GM18517 (cell line): ENCODE measurements at regions not wholly inside any gene's neighbourhood (a gene's known extent, or its start where the extent isn't known, plus 50 kb on each side); places are given as distances from the start of the nearest gene placed in this dataset.
"Not testable (repeated sequence)": the region's sequence is repeated elsewhere in the genome, so short reads cannot be mapped to it uniquely, and the experiment has no call there.

Experiments used
- ATAC-seq: cut with Tn5 transposase; IDR thresholded peaks from one replicate; pipeline ENCODE4 v1.9.1; 2021; ENCODE audit warnings: mild to moderate bottlenecking, moderate library complexity; ENCODE audit not compliant: unreplicated experiment

DNA sequence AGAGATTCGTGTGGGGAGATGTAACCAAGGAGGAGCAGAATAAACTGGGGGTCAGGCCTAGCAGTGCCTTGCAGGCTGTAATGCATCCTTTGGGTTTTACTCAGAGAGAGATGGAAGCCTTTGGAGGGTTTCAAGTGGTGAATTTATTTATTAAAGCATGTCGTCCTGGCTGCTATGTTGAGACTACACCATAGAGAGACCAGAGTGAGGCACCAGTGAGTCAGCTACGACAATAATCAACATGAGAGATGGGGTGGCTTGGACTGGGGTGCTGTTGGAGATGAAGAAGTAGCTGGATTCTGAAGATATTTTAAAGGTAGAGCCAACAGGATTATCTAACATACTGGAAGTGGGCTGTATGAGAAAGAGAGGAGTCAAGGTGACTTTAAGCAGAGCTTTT, 335.3 kb upstream of the ARHGEF26 start:
- no peak for ATAC-seq

DNA sequence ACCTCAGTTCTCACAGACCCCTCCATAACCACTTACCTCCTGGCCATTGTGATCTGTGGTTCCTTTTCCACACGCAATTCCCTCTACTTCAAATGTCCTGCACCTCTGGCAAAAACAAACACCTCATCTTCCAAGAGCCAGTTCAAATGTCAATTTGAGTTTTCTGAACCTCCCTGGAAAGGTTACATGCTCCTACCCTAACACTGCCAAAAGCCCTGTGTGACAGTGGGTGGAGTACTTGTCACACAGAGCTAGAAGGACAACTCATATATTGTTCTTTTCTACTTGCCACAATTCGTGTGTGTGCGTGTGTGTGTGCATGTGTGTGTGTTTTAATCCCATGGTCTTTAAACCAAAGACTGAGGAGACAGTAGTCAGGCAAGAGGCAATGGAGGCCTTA, 331.8 kb upstream of the ARHGEF26 start:
- ATAC-seq, result no peak

DNA sequence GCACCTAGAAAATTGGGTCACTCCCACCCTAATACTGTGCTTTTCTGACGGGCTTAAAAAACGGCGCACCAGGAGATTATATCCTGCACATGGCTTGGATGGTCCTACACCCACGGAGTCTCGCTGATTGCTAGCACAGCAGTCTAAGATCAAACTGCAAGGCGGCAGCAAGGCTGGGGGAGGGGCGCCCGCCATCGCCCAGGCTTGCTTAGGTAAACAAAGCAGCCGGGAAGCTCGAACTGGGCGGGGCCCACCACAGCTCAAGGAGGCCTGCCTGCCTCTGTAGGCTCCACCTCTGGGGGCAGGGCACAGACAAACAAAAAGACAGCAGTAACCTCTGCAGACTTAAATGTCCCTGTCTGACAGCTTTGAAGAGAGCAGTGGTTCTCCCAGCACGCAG, 324.1 kb upstream of the ARHGEF26 start:
- not testable (repeated sequence) for ATAC-seq

DNA sequence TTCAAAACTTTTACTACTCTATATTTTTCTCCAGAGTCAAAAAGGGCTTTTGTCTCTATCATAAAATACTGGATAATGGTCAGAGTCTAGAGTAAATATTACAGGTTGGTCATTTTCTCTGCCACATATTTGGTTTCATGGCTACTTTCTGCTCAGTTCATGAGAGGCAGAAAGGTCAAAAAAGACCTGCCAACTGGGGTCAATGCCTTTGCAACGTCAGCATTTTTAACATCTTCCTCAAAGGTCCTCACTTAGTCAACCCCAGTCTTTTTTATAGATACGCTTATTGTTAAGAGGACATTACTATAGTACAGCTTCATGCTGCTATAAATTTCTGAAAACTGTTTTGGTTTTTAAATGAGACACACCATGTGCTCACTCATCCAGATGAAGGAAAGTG, 312.1 kb upstream of the ARHGEF26 start:
- ATAC-seq, result no peak

DNA sequence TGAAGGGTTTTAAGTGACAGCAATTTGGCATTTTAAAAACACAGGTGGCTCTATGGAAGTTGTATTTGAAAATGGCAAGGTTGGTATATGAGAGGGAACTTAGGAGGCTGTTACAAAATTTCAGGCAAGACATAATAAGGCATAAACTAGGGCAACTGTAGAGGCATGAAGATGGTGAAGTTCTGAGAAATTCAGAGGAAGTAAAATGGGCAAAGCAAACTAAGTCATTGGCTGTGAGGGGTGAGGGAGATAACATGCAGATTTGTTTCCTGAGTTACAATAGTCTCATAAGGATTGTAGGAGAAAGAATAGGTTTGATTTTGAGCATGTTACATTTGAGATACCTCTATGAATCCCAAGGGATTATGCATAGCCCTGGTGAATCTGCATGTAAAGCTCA, 302.9 kb upstream of the ARHGEF26 start:
- no peak for ATAC-seq

DNA sequence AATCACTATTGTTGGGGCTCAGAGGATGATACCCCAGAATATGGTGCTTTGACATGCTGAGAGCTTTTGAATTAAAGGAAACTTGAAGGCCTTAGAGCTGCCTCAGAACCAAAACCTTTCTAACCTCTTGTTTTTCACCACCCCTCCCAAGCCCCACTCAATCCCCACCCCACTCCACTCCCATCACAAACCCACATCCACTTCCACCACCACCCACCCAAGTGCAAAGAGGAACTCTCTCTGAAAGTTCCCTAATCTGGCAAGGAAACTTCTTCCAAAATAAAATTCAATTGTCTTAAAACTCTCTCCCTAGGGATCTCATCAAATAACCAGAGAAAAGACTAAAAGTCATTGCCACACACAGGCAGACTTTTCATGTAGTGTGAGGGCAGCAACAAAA, 301.2 kb upstream of the ARHGEF26 start:
- ATAC-seq, result no peak

DNA sequence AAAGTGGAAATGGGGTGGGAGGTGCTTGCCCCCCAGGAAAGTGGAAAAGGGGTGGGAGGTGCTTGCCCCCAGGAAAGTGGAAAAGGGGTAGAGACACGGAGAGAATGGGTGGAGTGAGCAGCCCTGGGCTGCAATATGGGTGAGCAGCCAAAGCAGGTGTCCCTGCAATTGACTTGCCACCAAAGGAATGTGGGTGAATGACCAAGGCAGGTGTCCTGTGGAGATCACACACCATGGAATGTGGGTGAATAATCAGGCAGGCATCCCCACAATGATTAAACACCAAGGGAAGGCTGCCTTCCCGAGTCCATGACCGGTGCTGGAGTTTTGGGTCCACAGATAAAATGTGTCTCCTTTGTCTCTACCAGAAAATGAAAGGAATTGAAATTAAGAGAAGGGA, 292.8 kb upstream of the ARHGEF26 start:
- not testable (repeated sequence) for ATAC-seq

DNA sequence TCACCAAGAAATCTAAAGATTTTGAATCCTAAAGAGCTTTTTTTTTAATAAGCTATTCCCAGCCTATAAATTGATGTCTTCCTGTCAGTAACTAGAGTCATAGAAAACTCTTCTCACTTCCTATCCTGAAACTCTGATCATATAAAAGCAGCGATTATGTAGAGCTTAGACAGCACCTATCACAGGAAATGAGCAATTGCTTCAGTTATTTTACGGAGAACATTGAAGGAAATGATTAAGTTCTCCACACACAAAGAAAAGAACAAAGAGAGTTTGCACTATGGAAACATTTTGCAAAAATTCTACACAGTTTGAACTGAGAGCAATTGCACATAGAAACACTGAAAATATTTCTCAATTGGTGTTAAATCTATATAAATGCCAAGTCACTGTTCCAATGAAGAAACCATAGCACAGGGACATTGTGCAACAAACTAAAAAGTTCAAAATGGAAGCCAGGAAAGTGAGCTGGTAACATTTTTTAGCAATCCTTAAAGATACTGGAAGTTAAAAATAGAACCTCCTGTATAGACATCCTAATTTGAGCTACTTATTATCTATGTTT, 291.5 kb upstream of the ARHGEF26 start:
- no peak for ATAC-seq

DNA sequence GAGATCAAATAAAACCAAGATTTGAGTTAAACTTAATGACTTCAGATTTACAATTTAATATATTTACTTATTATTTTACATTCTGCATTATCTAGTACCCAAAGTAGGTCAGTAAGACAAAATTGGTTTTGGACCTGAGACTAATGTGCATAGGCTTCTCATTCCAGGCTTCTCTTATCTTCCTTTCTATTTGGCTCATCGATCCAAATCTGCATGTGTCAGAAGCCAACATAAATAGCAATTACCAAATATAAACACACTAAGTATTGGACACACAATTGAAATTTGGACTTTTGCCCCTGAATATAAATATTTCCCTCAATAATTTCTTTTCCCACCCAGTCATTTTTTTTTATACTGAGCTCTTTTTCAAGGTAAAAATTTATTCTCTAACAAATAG, 290.6 kb upstream of the ARHGEF26 start:
- ATAC-seq, result no peak

DNA sequence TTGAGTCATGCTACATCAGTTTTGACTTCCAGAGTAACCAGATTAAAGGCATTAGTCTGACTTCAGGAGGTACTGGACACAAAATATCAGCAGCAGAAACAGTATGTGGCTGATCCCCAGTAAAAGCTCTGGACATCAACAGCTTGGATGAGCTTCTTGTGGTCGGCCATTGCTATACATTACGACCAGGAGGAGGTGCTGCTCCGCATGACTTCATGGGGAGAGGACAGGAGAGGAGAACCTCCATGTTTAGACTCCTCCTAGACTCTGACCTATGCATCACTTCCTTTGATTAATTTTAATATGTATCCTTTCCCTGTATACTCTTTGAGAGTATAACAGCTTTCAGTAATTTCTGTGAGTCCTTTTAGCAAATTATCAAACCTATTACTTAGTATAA, 285.6 kb upstream of the ARHGEF26 start:
- ATAC-seq, result no peak

DNA sequence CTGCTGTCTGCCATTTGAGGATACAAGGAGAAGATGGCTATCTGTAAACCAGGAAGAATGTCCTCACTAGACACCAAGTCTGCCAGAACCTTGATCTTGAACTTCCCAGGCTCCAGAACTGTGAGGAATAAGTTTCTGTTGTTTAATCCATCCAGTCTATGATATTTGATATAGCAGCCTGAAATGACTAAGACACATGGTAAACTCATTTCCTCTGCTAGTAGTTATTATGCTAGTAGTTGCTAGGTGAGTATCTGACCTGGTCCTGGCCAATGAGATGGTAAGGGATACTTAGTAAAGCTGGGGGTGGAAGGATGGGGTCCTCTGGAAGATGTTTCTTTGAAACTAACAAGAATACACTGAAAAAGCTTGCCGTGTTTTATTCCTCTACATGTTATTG, 280.7 kb upstream of the ARHGEF26 start:
- no peak for ATAC-seq

DNA sequence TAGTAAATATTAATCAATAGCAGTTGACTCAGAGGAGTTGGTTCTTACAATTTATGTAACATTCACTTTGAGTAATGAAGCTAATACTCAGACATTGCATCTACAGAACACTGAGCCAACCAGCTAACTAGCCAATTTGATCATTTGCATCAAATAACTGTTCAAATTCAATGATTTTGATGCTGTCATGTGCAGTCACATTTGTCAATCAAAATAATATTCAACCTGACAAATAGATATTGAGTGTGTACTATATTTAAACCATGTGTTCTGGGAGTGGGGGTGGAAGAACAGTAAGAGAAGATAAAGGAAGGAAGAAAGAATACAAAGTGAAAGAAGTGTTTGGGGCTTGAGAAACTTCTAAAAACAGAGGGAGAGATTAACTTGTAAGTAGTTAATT, 277.2 kb upstream of the ARHGEF26 start:
- no peak for ATAC-seq

DNA sequence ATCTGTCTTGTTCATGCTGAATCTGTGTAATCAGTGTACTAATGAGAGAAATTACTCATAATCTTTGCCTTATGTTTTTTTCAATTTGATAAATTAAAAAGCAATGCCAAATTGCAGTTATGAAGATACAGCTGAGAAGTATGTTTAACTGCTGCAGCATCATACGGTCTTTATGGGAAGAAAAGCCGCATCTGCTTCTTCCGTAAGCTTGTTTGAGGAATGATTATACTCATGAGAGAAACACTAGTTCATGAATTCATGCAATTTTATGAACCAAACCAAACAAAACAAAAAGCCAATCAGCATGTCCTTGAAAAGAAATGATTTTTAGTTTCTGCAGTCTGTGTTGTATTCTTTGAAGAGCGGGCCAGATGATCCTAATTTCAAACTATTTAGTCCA, 275.9 kb upstream of the ARHGEF26 start:
- no peak for ATAC-seq

DNA sequence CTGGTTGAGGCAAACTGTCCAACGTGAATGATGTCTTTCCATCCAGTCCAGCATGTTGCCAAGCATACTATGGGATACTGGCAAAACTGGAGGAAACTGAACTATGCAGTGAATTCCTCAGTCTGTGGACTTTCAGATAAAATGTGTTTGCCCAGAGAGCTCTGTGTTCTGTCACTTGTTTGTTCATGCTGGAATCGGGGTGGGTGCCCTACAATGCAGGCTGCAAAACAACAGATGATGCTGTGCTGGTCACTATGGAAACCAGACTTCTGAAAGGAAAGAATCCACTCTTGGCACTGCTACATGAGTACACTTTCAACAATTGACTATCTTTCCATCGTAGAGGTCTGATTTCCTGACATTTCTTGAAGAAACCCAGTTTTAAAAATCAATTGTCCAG, 272.5 kb upstream of the ARHGEF26 start:
- no peak for ATAC-seq

DNA sequence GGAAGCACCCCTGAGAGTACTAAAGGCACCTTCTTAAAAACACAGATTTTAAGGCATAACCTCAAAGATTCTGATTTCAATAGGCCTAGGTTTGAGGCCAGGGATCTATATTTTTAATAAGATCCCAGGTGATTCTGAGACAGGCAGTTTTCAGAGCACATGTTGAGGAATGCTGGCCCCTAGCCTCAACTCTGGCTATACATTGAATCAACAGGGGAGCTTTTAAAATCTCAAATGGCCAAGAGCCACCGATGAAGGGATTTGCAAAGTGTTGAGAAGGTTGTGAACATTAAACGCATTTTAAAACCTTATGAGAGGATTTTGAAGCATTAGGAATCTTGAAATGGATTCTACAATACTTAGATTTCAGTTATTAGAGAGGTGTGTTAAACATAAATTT, 268.8 kb upstream of the ARHGEF26 start:
- ATAC-seq, result no peak

DNA sequence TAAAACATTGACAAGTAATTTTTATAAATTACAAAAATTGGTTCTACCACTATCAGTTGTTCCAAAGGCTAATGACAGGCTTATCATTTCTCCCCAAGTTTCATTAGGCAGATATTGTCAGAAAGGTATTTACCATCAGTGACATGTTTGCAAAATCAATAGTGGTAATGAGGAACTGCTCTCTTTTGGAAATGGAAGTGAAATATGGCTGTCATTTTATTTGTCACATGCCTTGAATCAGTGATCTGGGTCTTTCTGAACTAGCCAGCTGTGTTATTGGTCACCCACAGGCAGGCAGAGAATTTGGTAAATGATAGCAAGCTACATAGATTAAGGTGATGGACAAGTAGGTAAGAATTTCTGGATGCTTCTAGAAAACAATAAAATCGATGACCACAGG, 268.0 kb upstream of the ARHGEF26 start:
- no peak for ATAC-seq

DNA sequence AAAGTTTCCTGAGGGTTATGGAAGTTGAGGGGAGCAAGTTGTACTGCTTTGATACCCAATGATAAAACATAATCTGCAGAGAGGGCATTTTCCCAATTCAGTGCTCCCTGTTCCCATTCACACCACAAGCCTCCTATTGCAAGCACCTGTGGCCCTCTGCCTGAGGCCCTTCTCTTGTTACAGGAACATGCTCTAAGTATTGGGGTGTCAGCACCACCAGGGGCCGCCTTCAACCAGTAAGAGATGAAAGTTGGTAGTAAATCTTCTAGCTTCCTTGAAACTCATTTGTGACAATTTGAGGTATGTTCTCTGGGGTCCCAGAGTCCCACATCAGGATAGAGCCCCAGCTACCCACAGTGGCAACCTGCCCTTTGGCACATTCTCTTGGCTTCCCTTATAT, 265.4 kb upstream of the ARHGEF26 start:
- ATAC-seq, result peak; percentile 78

DNA sequence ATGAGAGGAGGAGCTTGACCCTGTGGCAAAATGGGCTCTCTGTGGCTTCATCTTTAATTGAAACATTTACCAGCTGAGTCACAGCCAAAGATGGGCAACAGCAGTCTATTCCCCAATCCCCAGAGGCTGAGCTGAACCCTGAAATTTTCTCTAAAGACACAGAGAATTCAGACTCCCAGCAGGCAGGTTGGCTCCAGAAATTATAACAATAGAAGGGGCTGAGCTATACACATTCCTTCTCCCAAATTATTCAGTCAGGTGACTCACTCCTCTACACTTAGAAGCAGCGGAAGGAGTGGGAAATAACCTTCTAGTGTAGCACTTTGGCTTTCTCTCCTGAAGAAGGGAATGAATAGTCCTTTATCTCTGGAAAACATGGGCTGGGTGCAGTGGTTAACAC, 264.3 kb upstream of the ARHGEF26 start:
- no peak for ATAC-seq

DNA sequence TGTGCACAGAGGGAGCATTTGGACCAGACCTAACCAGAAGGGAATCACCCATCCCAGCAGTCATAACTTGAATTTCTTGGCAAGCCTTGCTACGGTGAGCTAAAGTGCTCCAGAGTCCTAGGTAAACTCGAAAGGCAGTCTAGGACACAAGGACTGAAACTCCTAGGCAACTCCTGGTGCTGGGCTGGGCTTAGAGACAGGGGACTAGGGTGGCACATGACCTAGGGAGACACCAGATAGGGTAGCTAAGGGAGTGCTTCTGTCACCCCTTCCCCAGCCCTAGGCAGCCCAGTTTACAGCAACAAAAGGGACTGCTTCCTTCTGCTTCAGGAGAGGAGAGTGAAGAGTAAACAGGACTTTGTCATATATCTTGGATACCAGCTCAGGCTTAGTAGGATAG, 256.4 kb upstream of the ARHGEF26 start:
- ATAC-seq, result no peak

DNA sequence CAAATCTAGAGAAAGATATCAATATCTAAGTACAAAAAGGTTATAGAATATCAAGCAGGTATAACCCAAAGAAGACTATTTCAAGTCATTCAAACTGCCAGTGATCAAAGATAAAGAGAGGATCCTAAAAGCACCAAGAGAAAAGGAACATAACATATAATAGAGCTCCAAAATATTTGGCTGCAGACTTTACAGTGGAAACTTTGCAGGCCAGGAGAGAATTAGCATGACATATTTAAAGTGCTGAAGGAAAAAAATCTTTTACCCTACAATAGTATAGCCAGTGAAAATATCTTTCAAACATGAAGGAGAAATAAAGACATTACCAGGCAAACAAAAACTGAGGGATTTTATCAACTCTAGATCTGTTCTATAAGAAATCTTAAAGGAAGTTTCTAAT, 254.3 kb upstream of the ARHGEF26 start:
- ATAC-seq, result no peak

DNA sequence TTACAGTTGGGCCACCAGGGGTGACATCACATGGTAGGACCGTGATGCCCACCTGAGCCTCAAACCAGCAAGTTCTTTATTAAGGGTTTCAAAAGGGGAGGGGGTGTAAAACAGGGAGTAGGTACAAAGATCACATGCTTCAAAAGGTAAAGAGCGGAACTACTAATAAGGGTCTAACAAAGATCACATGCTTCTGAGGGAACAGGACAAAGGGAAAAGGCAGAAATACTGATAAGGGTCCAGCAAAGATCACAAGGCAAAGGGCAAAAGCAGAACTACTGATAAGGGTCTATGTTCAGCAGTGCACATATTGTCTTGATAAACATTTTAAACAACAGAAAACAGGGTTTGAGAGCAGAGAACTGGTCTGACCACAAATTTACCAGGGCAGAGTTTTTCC, 246.8 kb upstream of the ARHGEF26 start:
- not testable (repeated sequence) for ATAC-seq

DNA sequence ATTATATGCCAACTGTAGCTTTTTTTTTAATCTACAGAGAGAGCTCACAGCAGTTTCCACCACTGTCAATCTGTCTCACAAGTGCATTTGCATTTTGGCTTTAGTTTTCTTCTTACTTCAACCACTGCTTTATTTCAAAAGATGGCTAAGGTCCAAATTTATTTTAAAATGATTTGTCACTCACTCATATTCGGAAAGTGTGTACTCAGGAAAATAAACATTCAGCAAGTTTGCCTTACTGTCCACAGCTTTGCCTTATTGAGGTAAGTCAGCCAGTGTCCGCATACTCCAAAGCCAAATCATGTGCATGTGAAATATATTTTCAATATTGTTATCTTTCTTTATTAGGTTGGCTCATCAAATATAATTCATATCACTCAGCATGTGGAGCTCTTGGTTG, 240.7 kb upstream of the ARHGEF26 start:
- no peak for ATAC-seq

DNA sequence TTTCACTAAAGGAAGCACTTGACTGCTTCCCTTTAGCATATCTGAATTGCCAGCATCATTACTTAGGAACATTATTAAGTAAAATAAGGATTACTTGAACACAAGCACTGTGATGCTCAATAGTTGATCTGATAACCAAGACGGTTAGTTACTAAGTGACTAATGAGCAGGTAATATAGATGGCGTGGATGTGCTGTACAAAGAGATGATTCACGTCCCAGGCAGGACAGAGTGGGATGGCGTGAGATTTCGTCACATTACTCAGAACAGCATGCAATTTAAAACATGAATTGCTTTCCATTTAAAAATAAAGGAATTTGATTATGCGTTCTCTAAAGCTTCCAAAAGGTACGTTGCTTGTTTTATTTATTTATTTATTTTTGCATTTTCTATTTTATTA, 240.0 kb upstream of the ARHGEF26 start:
- ATAC-seq, result no peak

DNA sequence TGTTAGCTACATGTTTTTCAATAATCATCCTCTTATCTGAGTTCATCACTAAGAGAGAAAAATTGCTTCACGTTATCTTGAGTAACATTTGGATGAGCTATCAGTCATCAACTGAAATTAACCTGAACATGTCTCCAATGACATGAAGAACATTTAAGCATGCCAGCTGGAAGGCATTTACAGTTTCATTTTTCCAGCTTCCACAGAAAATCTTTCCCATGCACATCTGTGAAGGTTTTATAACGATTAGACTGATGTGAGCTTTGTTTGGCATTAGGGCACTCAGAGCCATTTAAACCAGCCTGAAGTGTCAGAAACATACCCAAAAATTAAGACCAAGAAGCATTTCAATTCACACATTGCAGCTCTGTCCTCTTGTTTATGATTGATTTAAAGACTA, 235.8 kb upstream of the ARHGEF26 start:
- no peak for ATAC-seq
